ENCODE measurements at regions not wholly inside any gene's neighbourhood (a gene's known extent, or its start where the extent isn't known, plus 50 kb on each side); places are given as distances from the start of the nearest gene placed in this dataset.

DNA sequence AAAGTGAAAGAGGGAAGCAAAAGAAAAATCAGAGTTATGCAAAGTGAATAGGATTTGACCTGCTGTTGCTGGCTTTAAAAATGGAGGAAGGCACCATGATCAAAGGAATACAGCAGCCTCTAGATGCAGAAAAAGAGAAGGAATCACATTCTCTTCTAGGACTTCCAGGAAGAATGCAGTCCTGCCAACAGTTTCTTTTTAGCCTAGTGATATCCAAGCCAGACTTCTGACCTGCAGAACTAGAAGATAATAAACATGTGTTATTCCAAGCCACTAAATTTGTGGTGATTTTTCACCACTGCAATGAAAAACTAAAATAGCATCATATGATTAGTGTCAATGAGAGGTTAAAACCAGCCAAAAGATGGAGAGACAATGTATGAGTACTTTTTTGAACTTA is 101.9 kb upstream of the ADAMTS5 start:
- H3K4me1 ChIP-seq = no peaks in the 10 kb centered on the region
- H3K27ac ChIP-seq = no peak overlapping the region
- DNase-seq (ENCODE audit: low spot score in 2 of 2) = no peak
- H3K4me3 ChIP-seq = no peak overlapping the region
- no peak for TF ChIP-seq POLR2A (IDR thresholded peaks at IDR 0.05)
- no peak for TF ChIP-seq POLR2AphosphoS5 (IDR thresholded peaks at IDR 0.05)
- TF ChIP-seq EP300 (IDR thresholded peaks at IDR 0.05) = no peak
- TF ChIP-seq, protein P1, sequence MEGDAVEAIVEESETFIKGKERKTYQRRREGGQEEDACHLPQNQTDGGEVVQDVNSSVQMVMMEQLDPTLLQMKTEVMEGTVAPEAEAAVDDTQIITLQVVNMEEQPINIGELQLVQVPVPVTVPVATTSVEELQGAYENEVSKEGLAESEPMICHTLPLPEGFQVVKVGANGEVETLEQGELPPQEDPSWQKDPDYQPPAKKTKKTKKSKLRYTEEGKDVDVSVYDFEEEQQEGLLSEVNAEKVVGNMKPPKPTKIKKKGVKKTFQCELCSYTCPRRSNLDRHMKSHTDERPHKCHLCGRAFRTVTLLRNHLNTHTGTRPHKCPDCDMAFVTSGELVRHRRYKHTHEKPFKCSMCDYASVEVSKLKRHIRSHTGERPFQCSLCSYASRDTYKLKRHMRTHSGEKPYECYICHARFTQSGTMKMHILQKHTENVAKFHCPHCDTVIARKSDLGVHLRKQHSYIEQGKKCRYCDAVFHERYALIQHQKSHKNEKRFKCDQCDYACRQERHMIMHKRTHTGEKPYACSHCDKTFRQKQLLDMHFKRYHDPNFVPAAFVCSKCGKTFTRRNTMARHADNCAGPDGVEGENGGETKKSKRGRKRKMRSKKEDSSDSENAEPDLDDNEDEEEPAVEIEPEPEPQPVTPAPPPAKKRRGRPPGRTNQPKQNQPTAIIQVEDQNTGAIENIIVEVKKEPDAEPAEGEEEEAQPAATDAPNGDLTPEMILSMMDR (IDR thresholded peaks at IDR 0.05) = no peak
- H3K36me3 ChIP-seq = no peaks in the 10 kb centered on the region
- H3K27me3 ChIP-seq = no peaks in the 10 kb centered on the region
- no peaks in the 10 kb centered on the region for H3K9me3 ChIP-seq

DNA sequence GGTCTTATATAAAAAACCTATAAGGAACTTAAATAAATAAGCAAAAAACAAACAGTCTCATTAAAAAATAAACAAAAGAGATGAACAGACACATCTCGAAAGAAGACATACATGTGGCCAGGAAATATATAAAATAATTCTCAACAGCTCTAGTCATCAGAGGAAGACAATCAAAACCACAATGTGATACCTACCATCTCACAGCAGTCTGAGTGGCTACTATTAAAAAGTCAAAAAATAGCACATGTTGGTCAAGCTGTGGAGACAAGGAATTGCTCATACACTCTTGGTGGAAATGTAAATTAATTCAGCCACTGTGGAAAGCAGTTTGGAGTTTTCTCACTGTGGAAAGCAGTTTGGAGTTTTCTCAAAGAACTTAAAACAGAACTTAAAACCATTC is 100.3 kb upstream of the ADAMTS5 start:
- Histone ChIP-seq H3K36me3 (no peaks in the 10 kb centered on the region), H3K4me1 (no peaks in the 10 kb centered on the region), H3K27me3 (no peaks in the 10 kb centered on the region), H3K9me3 (no peaks in the 10 kb centered on the region), H3K4me3 (no peak overlapping the region), H3K27ac (no peak overlapping the region)
- 90% methylated on average over 1 of the region's 1 CpG for WGBS
- no peak for DNase-seq (ENCODE audit: low spot score in 2 of 2)
- TF ChIP-seq, protein P1 (IDR thresholded peaks at IDR 0.05) = no peak
- TF ChIP-seq EP300 (IDR thresholded peaks at IDR 0.05) (no peak), POLR2A (IDR thresholded peaks at IDR 0.05) (no peak), POLR2AphosphoS5 (IDR thresholded peaks at IDR 0.05) (no peak)

DNA sequence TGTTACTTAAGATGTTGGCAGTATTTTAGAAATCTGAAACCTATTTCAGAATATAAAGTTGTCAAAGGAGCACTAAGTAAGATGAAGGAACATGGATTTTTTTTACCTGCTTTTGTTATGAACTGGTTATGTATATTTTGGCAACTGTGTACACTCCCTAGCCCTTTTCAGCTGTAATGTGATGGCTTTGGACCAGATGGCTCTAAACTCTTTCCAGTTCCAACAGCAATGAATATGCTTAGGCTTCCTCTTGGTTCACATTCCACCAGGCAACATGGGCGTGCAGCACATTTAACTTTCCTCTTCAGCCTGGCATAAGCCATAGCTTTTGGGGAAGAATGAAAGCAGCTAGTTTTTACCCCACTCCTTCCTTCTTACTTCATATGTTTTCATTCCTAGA is 95.6 kb upstream of the ADAMTS5 start:
- Histone ChIP-seq H3K27me3 (no peaks in the 10 kb centered on the region), H3K4me3 (no peak overlapping the region), H3K9me3 (no peaks in the 10 kb centered on the region), H3K27ac (no peak overlapping the region), H3K36me3 (no peaks in the 10 kb centered on the region), H3K4me1 (no peaks in the 10 kb centered on the region)
- no peak for TF ChIP-seq EP300 (IDR thresholded peaks at IDR 0.05)
- no peak for TF ChIP-seq POLR2A (IDR thresholded peaks at IDR 0.05)
- no peak for TF ChIP-seq POLR2AphosphoS5 (IDR thresholded peaks at IDR 0.05)
- TF ChIP-seq, protein P1 (IDR thresholded peaks at IDR 0.05) = no peak
- DNase-seq (ENCODE audit: low spot score in 2 of 2) = no peak
- WGBS = 44% methylated on average over 1 of the region's 1 CpG

DNA sequence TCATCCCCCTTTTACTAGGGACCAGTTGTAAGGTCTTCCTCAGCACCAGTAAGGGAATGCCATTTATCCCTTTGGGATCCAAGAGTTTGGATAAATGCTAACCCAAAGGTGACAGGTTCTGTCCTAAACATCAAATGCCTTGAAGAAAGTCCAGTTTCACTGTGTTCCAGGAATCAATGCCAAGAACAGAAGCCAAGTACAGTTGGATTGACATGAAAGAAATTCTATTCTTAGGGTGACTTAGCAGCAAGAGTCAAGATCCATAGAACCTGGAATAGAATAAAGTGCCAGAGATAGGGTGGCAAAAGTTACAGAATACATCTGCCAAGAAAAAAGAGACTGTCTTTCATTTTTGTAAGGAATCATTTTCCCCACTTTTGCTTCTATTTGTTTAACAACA is 94.9 kb upstream of the ADAMTS5 start:
- H3K4me1 ChIP-seq = no peaks in the 10 kb centered on the region
- H3K4me3 ChIP-seq = no peak overlapping the region
- no peaks in the 10 kb centered on the region for H3K9me3 ChIP-seq
- no peak overlapping the region for H3K27ac ChIP-seq
- TF ChIP-seq EP300 (IDR thresholded peaks at IDR 0.05) (no peak), POLR2AphosphoS5 (IDR thresholded peaks at IDR 0.05) (no peak), POLR2A (IDR thresholded peaks at IDR 0.05) (no peak)
- TF ChIP-seq, protein P1 (IDR thresholded peaks at IDR 0.05) = no peak
- no peak for DNase-seq (ENCODE audit: low spot score in 2 of 2)
- H3K36me3 ChIP-seq = no peaks in the 10 kb centered on the region
- no peaks in the 10 kb centered on the region for H3K27me3 ChIP-seq

DNA sequence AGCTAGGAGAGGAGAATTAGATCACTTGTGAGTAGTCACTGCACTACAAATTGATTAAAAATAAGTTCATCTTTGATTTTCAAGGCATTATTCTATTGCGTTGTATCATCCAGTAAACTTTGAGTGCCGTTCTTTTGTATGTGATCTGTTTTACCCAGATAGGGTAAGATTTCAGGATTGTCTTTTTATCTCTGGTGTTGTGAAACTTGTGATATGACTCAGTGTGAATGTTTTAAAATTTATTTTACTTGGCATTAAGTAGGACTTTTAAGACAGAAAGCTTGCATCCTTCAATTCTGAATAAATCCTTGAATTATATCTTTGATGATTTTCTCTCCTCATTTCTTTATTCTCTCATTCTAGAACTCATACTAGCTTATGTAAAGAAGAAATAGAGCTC is 93.3 kb upstream of the ADAMTS5 start:
- WGBS = 68% methylated on average over 2 of the region's 2 CpGs
- TF ChIP-seq POLR2A (IDR thresholded peaks at IDR 0.05) (no peak), POLR2AphosphoS5 (IDR thresholded peaks at IDR 0.05) (no peak), EP300 (IDR thresholded peaks at IDR 0.05) (no peak)
- TF ChIP-seq, protein P1 (IDR thresholded peaks at IDR 0.05) = no peak
- Histone ChIP-seq H3K27ac (no peak overlapping the region), H3K36me3 (no peaks in the 10 kb centered on the region), H3K9me3 (no peaks in the 10 kb centered on the region), H3K4me3 (no peak overlapping the region), H3K27me3 (no peaks in the 10 kb centered on the region), H3K4me1 (no peaks in the 10 kb centered on the region)
- no peak for DNase-seq (ENCODE audit: low spot score in 2 of 2)

Data from suprapubic skin (tissue), 4 donors.